ENCODE measurements at regions not wholly inside any gene's neighbourhood (a gene's known extent, or its start where the extent isn't known, plus 50 kb on each side); places are given as distances from the start of the nearest gene placed in this dataset.

GRCh38 chr2:65762068-65762467, 329.7 kb upstream of the SPRED2 start:
- H4K20me1 ChIP-seq (ENCODE audit: insufficient read depth): no peaks in the 10 kb centered on the region
- no peak overlapping the region for H3K4me3 ChIP-seq (ENCODE audit: low read depth in 2 of 2, low read length in 1 of 2)
- DNase-seq: no peak
- no peak overlapping the region for H3K4me2 ChIP-seq
- POLR2A ChIA-PET: no interaction called here
- no peak overlapping the region for H3K27ac ChIP-seq (ENCODE audit: low read depth in 2 of 2, low read length in 1 of 2)
- H3K9me2 ChIP-seq: no peaks in the 10 kb centered on the region
- no peaks in the 10 kb centered on the region for H3K36me3 ChIP-seq (replicated peaks in 1 of 2; ENCODE audit: control insufficient read depth in 1 of 2, insufficient read depth in 2 of 2, low read length in 1 of 2)
- no peaks in the 10 kb centered on the region for H3K79me2 ChIP-seq (ENCODE audit: insufficient read depth)
- H3K9me3 ChIP-seq: no peaks in the 10 kb centered on the region
- H3K27me3 ChIP-seq (ENCODE audit: insufficient read depth): no peaks in the 10 kb centered on the region
- H3F3A ChIP-seq (replicated peaks; ENCODE audit: insufficient read depth): no peaks in the 10 kb centered on the region
- 32% methylated on average over 3 of the region's 3 CpGs for WGBS (ENCODE audit: low lambda C conversion rate)
- H3K4me1 ChIP-seq (ENCODE audit: control insufficient read depth in 1 of 2, insufficient read depth in 2 of 2, low read depth in 1 of 2, low read length in 1 of 2): no peaks in the 10 kb centered on the region; a peak in 1 of 4 replicates
- no peak overlapping the region for H2AFZ ChIP-seq (ENCODE audit: low read depth)
- CTCF ChIA-PET: no interaction called here
- H3K9ac ChIP-seq: no peak overlapping the region
- TF ChIP-seq TCF12 (IDR thresholded peaks at IDR 0.05): no peak
- TF ChIP-seq RXRA (IDR thresholded peaks at IDR 0.05; ENCODE audit: borderline replicate concordance, low read depth): no peak
- no peak for TF ChIP-seq MEF2A (IDR thresholded peaks at IDR 0.05; ENCODE audit: borderline replicate concordance, low read depth)
- no peak for TF ChIP-seq JUND (IDR thresholded peaks at IDR 0.05)
- TF ChIP-seq RFX5 (IDR thresholded peaks at IDR 0.05; ENCODE audit: low read length): no peak
- TF ChIP-seq GATA2 (CRISPR knock-in tag; IDR thresholded peaks at IDR 0.05): no peak
- TF ChIP-seq FOXJ3 (CRISPR knock-in tag; IDR thresholded peaks at IDR 0.05): no peak
- TF ChIP-seq ELF1 (IDR thresholded peaks at IDR 0.05): no peak
- no peak for TF ChIP-seq SIN3A (IDR thresholded peaks at IDR 0.05; ENCODE audit: borderline replicate concordance, low read depth, low read length)
- no peak for TF ChIP-seq PBX3 (IDR thresholded peaks at IDR 0.05)
- TF ChIP-seq MXI1 (IDR thresholded peaks at IDR 0.05; ENCODE audit: low read depth, low read length): no peak
- TF ChIP-seq RCOR1 (IDR thresholded peaks at IDR 0.05; ENCODE audit: low read length): no peak
- no peak for TF ChIP-seq GABPA (IDR thresholded peaks at IDR 0.05; ENCODE audit: low read depth)
- no peak for TF ChIP-seq NFIC (IDR thresholded peaks at IDR 0.05; ENCODE audit: borderline replicate concordance)

GRCh38 chr2:65754219-65754618, 321.8 kb upstream of the SPRED2 start:
- Histone ChIP-seq H3K4me1 (ENCODE audit: control insufficient read depth in 1 of 2, insufficient read depth in 2 of 2, low read depth in 1 of 2, low read length in 1 of 2) (peaks cover 0 to 6% of the 10 kb centered on the region in 2 experiments; a peak in 2 of 4 replicates), H3K79me2 (ENCODE audit: insufficient read depth) (no peaks in the 10 kb centered on the region), H3K9ac (no peak overlapping the region), H3K4me2 (no peak overlapping the region), H2AFZ (ENCODE audit: low read depth) (no peak overlapping the region), H3K27me3 (ENCODE audit: insufficient read depth) (no peaks in the 10 kb centered on the region), H3F3A (replicated peaks; ENCODE audit: insufficient read depth) (no peaks in the 10 kb centered on the region), H4K20me1 (ENCODE audit: insufficient read depth) (no peaks in the 10 kb centered on the region), H3K9me3 (no peaks in the 10 kb centered on the region), H3K27ac (ENCODE audit: low read depth in 2 of 2, low read length in 1 of 2) (no peak overlapping the region), H3K36me3 (replicated peaks in 1 of 2; ENCODE audit: control insufficient read depth in 1 of 2, insufficient read depth in 2 of 2, low read length in 1 of 2) (no peaks in the 10 kb centered on the region), H3K4me3 (ENCODE audit: low read depth in 2 of 2, low read length in 1 of 2) (no peak overlapping the region), H3K9me2 (no peaks in the 10 kb centered on the region)
- POLR2A ChIA-PET: no interaction called here
- no peak for DNase-seq
- CTCF ChIA-PET: no interaction called here
- WGBS (ENCODE audit: low lambda C conversion rate): 17% methylated on average over 1 of the region's 1 CpG
- TF ChIP-seq FOXJ3 (CRISPR knock-in tag; IDR thresholded peaks at IDR 0.05): no peak
- TF ChIP-seq ELF1 (IDR thresholded peaks at IDR 0.05): no peak
- no peak for TF ChIP-seq JUND (IDR thresholded peaks at IDR 0.05)
- TF ChIP-seq NRF1 (IDR thresholded peaks at IDR 0.05; ENCODE audit: low read depth, low read length): no peak
- no peak for TF ChIP-seq RAD21 (IDR thresholded peaks at IDR 0.05; ENCODE audit: low read length)
- TF ChIP-seq GABPA (IDR thresholded peaks at IDR 0.05; ENCODE audit: low read depth): no peak
- no peak for TF ChIP-seq CTCF (IDR thresholded peaks at IDR 0.05)
- no peak for TF ChIP-seq USF2 (IDR thresholded peaks at IDR 0.05; ENCODE audit: borderline replicate concordance, low read depth, low read length)
- TF ChIP-seq FOSL2 (IDR thresholded peaks at IDR 0.05; ENCODE audit: borderline replicate concordance, low read depth): no peak
- no peak for TF ChIP-seq TAF1 (IDR thresholded peaks at IDR 0.05; ENCODE audit: borderline replicate concordance, low read depth, low read length)
- no peak for TF ChIP-seq RCOR1 (IDR thresholded peaks at IDR 0.05; ENCODE audit: low read length)
- no peak for TF ChIP-seq NFIC (IDR thresholded peaks at IDR 0.05; ENCODE audit: borderline replicate concordance)
- TF ChIP-seq USF1 (IDR thresholded peaks at IDR 0.05; ENCODE audit: borderline replicate concordance, low read depth): no peak
- TF ChIP-seq CHD2 (IDR thresholded peaks at IDR 0.05; ENCODE audit: low read length, partially characterized antibody): no peak
- no peak for TF ChIP-seq EZH2phosphoT487 (IDR thresholded peaks at IDR 0.05; ENCODE audit: borderline replicate concordance, low read depth)
- TF ChIP-seq MAX (IDR thresholded peaks at IDR 0.05; ENCODE audit: low read depth): no peak
- no peak for TF ChIP-seq SIN3A (IDR thresholded peaks at IDR 0.05; ENCODE audit: borderline replicate concordance, low read depth, low read length)
- TF ChIP-seq GATA2 (CRISPR knock-in tag; IDR thresholded peaks at IDR 0.05): no peak
